H9 (cell line): ENCODE measurements at regions not wholly inside any gene's neighbourhood (a gene's known extent, or its start where the extent isn't known, plus 50 kb on each side); places are given as distances from the start of the nearest gene placed in this dataset.

ENCODE experiments used
- DNase-seq: peaks from one replicate; pipeline ENCODE4 v3.0.0-alpha.2; 2017
- H2AFZ ChIP-seq: one replicate; pipeline ENCODE4 v1.6.1; 2013; ENCODE audit warnings: mild to moderate bottlenecking, low read length, control low read depth, moderate library complexity
- H2AK5ac ChIP-seq: 2 replicates; pipeline ENCODE4 v1.6.1; 2013; ENCODE audit warnings: low read length, control low read depth, mixed read lengths; ENCODE audit not compliant: insufficient read length
- H2BK120ac ChIP-seq: one replicate; pipeline ENCODE4 v1.6.1; 2013; ENCODE audit warnings: low read depth, mild to moderate bottlenecking, low read length, control low read depth, inconsistent platforms; ENCODE audit not compliant: poor library complexity, severe bottlenecking
- H2BK12ac ChIP-seq: 2 replicates; pipeline ENCODE4 v1.6.1; 2013; ENCODE audit warnings: low read length, control low read depth, mixed read lengths, low read depth; ENCODE audit not compliant: insufficient read length
- H2BK15ac ChIP-seq: 2 replicates; pipeline ENCODE4 v1.6.1; 2013; ENCODE audit warnings: low read depth, low read length, control low read depth
- H2BK20ac ChIP-seq: one replicate; pipeline ENCODE4 v1.6.1; 2013; ENCODE audit warnings: low read depth, mild to moderate bottlenecking, low read length, control low read depth, inconsistent platforms; ENCODE audit not compliant: poor library complexity, severe bottlenecking
- H2BK5ac ChIP-seq: 2 replicates; pipeline ENCODE4 v1.6.1; 2013; ENCODE audit warnings: low read length, control low read depth, mixed read lengths; ENCODE audit not compliant: insufficient read length
- H3K14ac ChIP-seq: 2 replicates; pipeline ENCODE4 v1.6.1; 2013; ENCODE audit warnings: low read length, control low read depth; ENCODE audit not compliant: insufficient read depth
- H3K18ac ChIP-seq: 2 replicates; pipeline ENCODE4 v1.6.1; 2013; ENCODE audit warnings: low read depth, mild to moderate bottlenecking, mixed read lengths, low read length, control low read depth; ENCODE audit not compliant: insufficient read length
- H3K23ac ChIP-seq: 2 replicates; pipeline ENCODE4 v1.6.1; 2013; ENCODE audit warnings: low read length, control low read depth, mixed read lengths, low read depth; ENCODE audit not compliant: insufficient read length
- H3K23me2 ChIP-seq: 2 replicates; pipeline ENCODE4 v1.6.1; 2013; ENCODE audit warnings: low read depth, mild to moderate bottlenecking, mixed read lengths, low read length, control low read depth; ENCODE audit not compliant: insufficient read length, poor library complexity, severe bottlenecking
- H3K27ac ChIP-seq: 2 replicates; pipeline ENCODE4 v1.5.1; 2013; ENCODE audit warnings: low read length, control low read depth, mixed read lengths, low read depth; ENCODE audit not compliant: insufficient read length
- H3K27me3 ChIP-seq: 2 replicates; pipeline ENCODE4 v1.6.1; 2013; ENCODE audit warnings: low read length, control low read depth, inconsistent platforms; ENCODE audit not compliant: insufficient read depth
- H3K4ac ChIP-seq: 2 replicates; pipeline ENCODE4 v1.6.1; 2013; ENCODE audit warnings: low read depth, mild to moderate bottlenecking, control low read depth, inconsistent platforms, low read length, moderate library complexity
- H3K4me1 ChIP-seq: 2 replicates; pipeline ENCODE4 v1.6.1; 2013; ENCODE audit warnings: low read length, control low read depth, inconsistent platforms; ENCODE audit not compliant: insufficient read depth
- H3K4me2 ChIP-seq: 2 replicates; pipeline ENCODE4 v1.6.1; 2013; ENCODE audit warnings: low read length, control low read depth, mixed read lengths; ENCODE audit not compliant: insufficient read length, insufficient read depth
- H3K56ac ChIP-seq: 2 replicates; pipeline ENCODE4 v1.6.1; 2013; ENCODE audit warnings: low read depth, mild to moderate bottlenecking, mixed read lengths, low read length, control low read depth; ENCODE audit not compliant: insufficient read length
- H3K79me1 ChIP-seq: 2 replicates; pipeline ENCODE4 v1.6.1; 2013; ENCODE audit warnings: low read depth, mild to moderate bottlenecking, moderate library complexity, low read length, control low read depth, inconsistent platforms; ENCODE audit not compliant: insufficient read depth, poor library complexity, severe bottlenecking
- H3K79me2 ChIP-seq: 2 replicates; pipeline ENCODE4 v1.6.1; 2013; ENCODE audit warnings: low read length, control low read depth, inconsistent platforms; ENCODE audit not compliant: insufficient read depth
- H3K9ac ChIP-seq: 2 replicates; pipeline ENCODE4 v1.6.1; 2013; ENCODE audit warnings: low read length, control low read depth, mixed read lengths; ENCODE audit not compliant: insufficient read length; ENCODE audit errors: extremely low read depth
- H3K9me3 ChIP-seq: one replicate; pipeline ENCODE4 v1.6.1; 2013; ENCODE audit warnings: low read depth, low read length, inconsistent platforms; ENCODE audit not compliant: control insufficient read depth
- H3T11ph ChIP-seq: one replicate; pipeline ENCODE4 v1.6.1; 2013; ENCODE audit warnings: mild to moderate bottlenecking, low read length, control low read depth, inconsistent platforms
- H4K20me1 ChIP-seq: one replicate; pipeline ENCODE4 v1.6.1; 2013; ENCODE audit not compliant: control insufficient read depth, insufficient read length, insufficient read depth
- H4K5ac ChIP-seq: 2 replicates; pipeline ENCODE4 v1.6.1; 2013; ENCODE audit warnings: low read depth, mild to moderate bottlenecking, mixed read lengths, low read length, control low read depth; ENCODE audit not compliant: insufficient read length
- H4K8ac ChIP-seq: replicated peaks from 2 replicates; pipeline ENCODE4 v1.6.1; 2013; ENCODE audit warnings: low read length, control low read depth, mixed read lengths, low read depth; ENCODE audit not compliant: insufficient read length
- H4K91ac ChIP-seq: 2 replicates; pipeline ENCODE4 v1.6.1; 2013; ENCODE audit warnings: low read depth, mild to moderate bottlenecking, moderate library complexity, mixed read lengths, low read length, control low read depth; ENCODE audit not compliant: insufficient read length
- H3K27ac Mint-ChIP-seq, 3 experiments: 2 replicates in 2 of 3; 3 replicates in 1 of 3; pipeline ENCODE4 v1.8.0; 2020 to 2021; ENCODE audit warnings: mixed read lengths in 3 of 3, mild to moderate bottlenecking in 1 of 3, moderate library complexity in 1 of 3
- H3K27me3 Mint-ChIP-seq: 2 replicates; pipeline ENCODE4 v1.8.0; 2021; ENCODE audit warnings: low read depth, mild to moderate bottlenecking, moderate library complexity, mixed read lengths
- H3K36me3 Mint-ChIP-seq, 3 experiments: 2 replicates in 2 of 3; 3 replicates in 1 of 3; pipeline ENCODE4 v1.8.0; 2020 to 2021; ENCODE audit warnings: low read depth in 3 of 3, mixed read lengths in 3 of 3; ENCODE audit not compliant: insufficient read depth in 1 of 3
- H3K4me1 Mint-ChIP-seq, 2 experiments: 2 replicates each; pipeline ENCODE4 v1.8.0; 2020; ENCODE audit warnings: mixed read lengths in 2 of 2
- H3K4me3 Mint-ChIP-seq, 2 experiments: 2 replicates in 1 of 2; 3 replicates in 1 of 2; pipeline ENCODE4 v1.8.0; 2020 to 2021; ENCODE audit warnings: mild to moderate bottlenecking in 2 of 2, mixed read lengths in 2 of 2, moderate library complexity in 1 of 2
- H3K9me3 Mint-ChIP-seq, 2 experiments: 2 replicates in 1 of 2; 3 replicates in 1 of 2; pipeline ENCODE4 v1.8.0; 2020; ENCODE audit warnings: mild to moderate bottlenecking in 2 of 2, mixed read lengths in 2 of 2, moderate library complexity in 1 of 2
- TF ChIP-seq, protein P1 (sequence below): fragments of 200-600 bp; sonication (generic); conservative IDR thresholded peaks from 3 replicates; pipeline ENCODE4 v1.8.0; 2021; ENCODE audit warnings: antibody characterized with exemption, mild to moderate bottlenecking

DNA sequence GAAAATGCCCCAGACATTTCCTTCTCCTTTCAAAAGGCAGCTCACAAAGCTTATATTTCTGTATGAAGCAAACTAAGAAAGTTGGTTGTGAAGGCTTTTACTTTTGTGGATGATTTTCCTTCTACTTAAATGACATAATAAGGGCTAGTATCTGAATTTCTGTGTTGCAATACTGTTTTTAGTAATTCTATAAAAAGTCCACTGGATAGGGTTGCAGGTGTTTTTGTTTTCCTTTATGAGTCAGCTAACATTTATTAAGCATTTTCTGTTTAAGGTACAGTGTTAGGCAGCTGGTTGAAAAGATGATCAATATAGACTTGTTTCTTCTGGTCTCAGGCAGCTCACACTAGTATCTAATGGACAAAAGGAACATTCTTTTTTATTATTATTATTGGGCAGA, 722.2 kb downstream of the RWDD3 start:
- H3K9me3 ChIP-seq, result no peaks in the 10 kb centered on the region
- no peak overlapping the region for H3K4me3 Mint-ChIP-seq
- no peaks in the 10 kb centered on the region for H3K27me3 Mint-ChIP-seq

More for the DNA sequence above, 722.2 kb downstream of the RWDD3 start:
- Histone ChIP-seq H4K5ac (no peak overlapping the region), H4K8ac (no peak overlapping the region), H2BK20ac (no peak overlapping the region), H2BK15ac (no peak overlapping the region), H3K4me1 (no peaks in the 10 kb centered on the region; the same call in 1 of the 2 replicates), H3K4ac (no peak overlapping the region), H2AFZ (no peak overlapping the region), H2BK12ac (no peak overlapping the region), H3K9ac (no peak overlapping the region), H3T11ph (no peak overlapping the region), H3K79me1 (no peaks in the 10 kb centered on the region), H3K23me2 (no peaks in the 10 kb centered on the region), H3K56ac (no peak overlapping the region), H3K14ac (no peak overlapping the region), H3K79me2 (no peaks in the 10 kb centered on the region), H2BK120ac (no peak overlapping the region), H2BK5ac (no peak overlapping the region), H3K23ac (no peak overlapping the region), H4K20me1 (no peaks in the 10 kb centered on the region), H4K91ac (no peak overlapping the region), H3K4me2 (no peak overlapping the region), H3K18ac (no peak overlapping the region), H3K27ac (no peak overlapping the region), H2AK5ac (no peak overlapping the region), H3K27me3 (no peaks in the 10 kb centered on the region)
- Mint-ChIP-seq H3K4me1 (peaks cover 24 to 25% of the 10 kb centered on the region in 2 experiments), H3K9me3 (peaks cover 14 to 23% of the 10 kb centered on the region in 2 experiments), H3K27ac (no peak overlapping the region), H3K36me3 (peaks cover 7 to 22% (median 16%) of the 10 kb centered on the region in 3 experiments)
- TF ChIP-seq, protein P1, sequence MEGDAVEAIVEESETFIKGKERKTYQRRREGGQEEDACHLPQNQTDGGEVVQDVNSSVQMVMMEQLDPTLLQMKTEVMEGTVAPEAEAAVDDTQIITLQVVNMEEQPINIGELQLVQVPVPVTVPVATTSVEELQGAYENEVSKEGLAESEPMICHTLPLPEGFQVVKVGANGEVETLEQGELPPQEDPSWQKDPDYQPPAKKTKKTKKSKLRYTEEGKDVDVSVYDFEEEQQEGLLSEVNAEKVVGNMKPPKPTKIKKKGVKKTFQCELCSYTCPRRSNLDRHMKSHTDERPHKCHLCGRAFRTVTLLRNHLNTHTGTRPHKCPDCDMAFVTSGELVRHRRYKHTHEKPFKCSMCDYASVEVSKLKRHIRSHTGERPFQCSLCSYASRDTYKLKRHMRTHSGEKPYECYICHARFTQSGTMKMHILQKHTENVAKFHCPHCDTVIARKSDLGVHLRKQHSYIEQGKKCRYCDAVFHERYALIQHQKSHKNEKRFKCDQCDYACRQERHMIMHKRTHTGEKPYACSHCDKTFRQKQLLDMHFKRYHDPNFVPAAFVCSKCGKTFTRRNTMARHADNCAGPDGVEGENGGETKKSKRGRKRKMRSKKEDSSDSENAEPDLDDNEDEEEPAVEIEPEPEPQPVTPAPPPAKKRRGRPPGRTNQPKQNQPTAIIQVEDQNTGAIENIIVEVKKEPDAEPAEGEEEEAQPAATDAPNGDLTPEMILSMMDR, result no peak
- DNase-seq, result no peak
